ENCODE measurements at regions not wholly inside any gene's neighbourhood (a gene's known extent, or its start where the extent isn't known, plus 50 kb on each side); places are given as distances from the start of the nearest gene placed in this dataset.
"Not testable (repeated sequence)": the region's sequence is repeated elsewhere in the genome, so short reads cannot be mapped to it uniquely, and the experiment has no call there.

GRCh38 chr9:85792057-85792456 lies 50.3 kb upstream of the AGTPBP1 start:
- not testable (repeated sequence) for DNase-seq

GRCh38 chr9:85802978-85803695 lies 61.4 kb upstream of the AGTPBP1 start:
- not testable (repeated sequence) for DNase-seq

GRCh38 chr9:85804847-85805133 lies 63.0 kb upstream of the AGTPBP1 start:
- not testable (repeated sequence) for DNase-seq

- DNase-seq = peak; percentile 38
These were observed 63.6 kb upstream of the AGTPBP1 start for GRCh38 chr9:85805134-85806005.

- DNase-seq = not testable (repeated sequence)
These were observed 66.6 kb upstream of the AGTPBP1 start for GRCh38 chr9:85808329-85808728.

GRCh38 chr9:85813388-85813787 lies 71.6 kb upstream of the AGTPBP1 start:
- not testable (repeated sequence) for DNase-seq

- DNase-seq = not testable (repeated sequence)
These were observed 73.0 kb upstream of the AGTPBP1 start for GRCh38 chr9:85814800-85815199.

GRCh38 chr9:85818971-85819370 lies 77.2 kb upstream of the AGTPBP1 start:
- DNase-seq = not testable (repeated sequence)

- not testable (repeated sequence) for DNase-seq
These were observed 78.8 kb upstream of the AGTPBP1 start for GRCh38 chr9:85820598-85820997.

GRCh38 chr9:85824949-85825348 lies 83.2 kb upstream of the AGTPBP1 start:
- DNase-seq = not testable (repeated sequence)

- DNase-seq = not testable (repeated sequence)
These were observed 92.8 kb upstream of the AGTPBP1 start for GRCh38 chr9:85834591-85834990.

- DNase-seq = not testable (repeated sequence)
These were observed 97.0 kb upstream of the NAA35 start for GRCh38 chr9:85843949-85844348.

- DNase-seq = not testable (repeated sequence)
These were observed 93.2 kb upstream of the NAA35 start for GRCh38 chr9:85847782-85848181.

- no peak for DNase-seq
These were observed 82.7 kb upstream of the NAA35 start for GRCh38 chr9:85858056-85858750.

- no peak for DNase-seq
These were observed 81.2 kb upstream of the NAA35 start for GRCh38 chr9:85859765-85860164.

- DNase-seq = not testable (repeated sequence)
These were observed 79.1 kb upstream of the NAA35 start for GRCh38 chr9:85861882-85862281.

GRCh38 chr9:85863875-85864274 lies 77.1 kb upstream of the NAA35 start:
- no peak for DNase-seq

GRCh38 chr9:85871008-85871407 lies 69.9 kb upstream of the NAA35 start:
- DNase-seq = no peak

GRCh38 chr9:85871683-85872082 lies 69.3 kb upstream of the NAA35 start:
- not testable (repeated sequence) for DNase-seq

- no peak for DNase-seq
These were observed 68.5 kb upstream of the NAA35 start for GRCh38 chr9:85872463-85872862.

GRCh38 chr9:85876628-85877027 lies 64.3 kb upstream of the NAA35 start:
- peak; percentile 4 for DNase-seq

GRCh38 chr9:85878872-85879597 lies 61.9 kb upstream of the NAA35 start:
- DNase-seq = not testable (repeated sequence)

- not testable (repeated sequence) for DNase-seq
These were observed 60.4 kb upstream of the NAA35 start for GRCh38 chr9:85880507-85880906.

Data from KG1 (cell line).